HEK293 (cell line): ENCODE measurements at regions not wholly inside any gene's neighbourhood (a gene's known extent, or its start where the extent isn't known, plus 50 kb on each side); places are given as distances from the start of the nearest gene placed in this dataset.
"Not testable (repeated sequence)": the region's sequence is repeated elsewhere in the genome, so short reads cannot be mapped to it uniquely, and the experiment has no call there.

Experiments
- GFI1B ChIP-seq: fragments of 450-650 bp; formaldehyde crosslinking; IDR thresholded peaks from 2 replicates; pipeline ENCODE4 v1.5.1; 2016; ENCODE audit warnings: missing biosample characterization, missing genetic modification characterization
- REPIN1 ChIP-seq: fragments of 450-650 bp; formaldehyde crosslinking; IDR thresholded peaks from 2 replicates; pipeline ENCODE4 v1.5.1; 2017; ENCODE audit warnings: missing biosample characterization, missing genetic modification characterization, low read depth
- REST ChIP-seq: fragments of 450-650 bp; formaldehyde crosslinking; IDR thresholded peaks from 2 replicates; pipeline ENCODE4 v1.5.1; 2016; ENCODE audit warnings: missing biosample characterization, missing genetic modification characterization
- TCF7L2 ChIP-seq: IDR thresholded peaks from 2 replicates; pipeline ENCODE4 v1.6.1; 2011; ENCODE audit warnings: low read depth, mild to moderate bottlenecking, inconsistent platforms, low read length, moderate library complexity, borderline replicate concordance
- YY1 ChIP-seq: fragments of 450-650 bp; formaldehyde crosslinking; IDR thresholded peaks from 2 replicates; pipeline ENCODE4 v1.5.1; 2018; ENCODE audit warnings: missing biosample characterization, missing genetic modification characterization
- ZBTB20 ChIP-seq: fragments of 450-650 bp; formaldehyde crosslinking; IDR thresholded peaks from 2 replicates; pipeline ENCODE4 v1.5.1; 2016; ENCODE audit warnings: missing biosample characterization, missing genetic modification characterization
- ZNF2 ChIP-seq: fragments of 450-650 bp; formaldehyde crosslinking; IDR thresholded peaks from 2 replicates; pipeline ENCODE4 v1.5.1; 2016; ENCODE audit warnings: missing biosample characterization, missing genetic modification characterization
- ZNF274 ChIP-seq, 2 experiments: fragments of 200-500 bp in 1 of 2; fragments of 450-650 bp in 1 of 2; sonication (Bioruptor generic) in 1 of 2; formaldehyde crosslinking in 1 of 2; IDR thresholded peaks; 2 replicates each; pipeline versions ENCODE4 v1.5.1 to v1.6.1; 2014 to 2016; ENCODE audit warnings: borderline replicate concordance in 1 of 2, inconsistent platforms in 1 of 2, low read length in 1 of 2, missing biosample characterization in 1 of 2, missing genetic modification characterization in 1 of 2
- ZNF555 ChIP-seq: fragments of 450-650 bp; formaldehyde crosslinking; conservative IDR thresholded peaks from 2 replicates; pipeline ENCODE4 v1.5.1; 2017; ENCODE audit warnings: missing biosample characterization, mild to moderate bottlenecking, missing genetic modification characterization, inconsistent platforms
- ZNF704 ChIP-seq: fragments of 450-650 bp; formaldehyde crosslinking; IDR thresholded peaks from 2 replicates; pipeline ENCODE4 v1.5.1; 2016; ENCODE audit warnings: missing biosample characterization, missing genetic modification characterization
- TF ChIP-seq, protein P1 (sequence below): fragments of 450-650 bp; formaldehyde crosslinking; IDR thresholded peaks from 2 replicates; pipeline ENCODE4 v1.5.1; 2016; ENCODE audit warnings: missing biosample characterization, missing genetic modification characterization
- TF ChIP-seq, protein P2 (sequence below): fragments of 450-650 bp; formaldehyde crosslinking; IDR thresholded peaks from 2 replicates; pipeline ENCODE4 v1.5.1; 2016; ENCODE audit warnings: missing biosample characterization, missing genetic modification characterization
- TF ChIP-seq, protein P3 (sequence below): sonication (generic); formaldehyde crosslinking; IDR thresholded peaks from 2 replicates; pipeline ENCODE4 v1.8.1; 2022; ENCODE audit warnings: mild to moderate bottlenecking, moderate library complexity, missing genetic modification reagents

- TF ChIP-seq, protein P1, sequence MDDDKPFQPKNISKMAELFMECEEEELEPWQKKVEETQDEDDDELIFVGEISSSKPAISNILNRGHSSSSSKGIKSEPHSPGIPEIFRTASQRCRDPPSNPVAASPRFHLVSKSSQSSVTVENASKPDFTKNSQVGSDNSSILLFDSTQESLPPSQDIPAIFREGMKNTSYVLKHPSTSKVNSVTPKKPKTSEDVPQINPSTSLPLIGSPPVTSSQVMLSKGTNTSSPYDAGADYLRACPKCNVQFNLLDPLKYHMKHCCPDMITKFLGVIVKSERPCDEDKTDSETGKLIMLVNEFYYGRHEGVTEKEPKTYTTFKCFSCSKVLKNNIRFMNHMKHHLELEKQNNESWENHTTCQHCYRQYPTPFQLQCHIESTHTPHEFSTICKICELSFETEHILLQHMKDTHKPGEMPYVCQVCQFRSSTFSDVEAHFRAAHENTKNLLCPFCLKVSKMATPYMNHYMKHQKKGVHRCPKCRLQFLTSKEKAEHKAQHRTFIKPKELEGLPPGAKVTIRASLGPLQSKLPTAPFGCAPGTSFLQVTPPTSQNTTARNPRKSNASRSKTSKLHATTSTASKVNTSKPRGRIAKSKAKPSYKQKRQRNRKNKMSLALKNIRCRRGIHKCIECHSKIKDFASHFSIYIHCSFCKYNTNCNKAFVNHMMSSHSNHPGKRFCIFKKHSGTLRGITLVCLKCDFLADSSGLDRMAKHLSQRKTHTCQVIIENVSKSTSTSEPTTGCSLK (tag by site-specific recombination): not testable (repeated sequence)
- TF ChIP-seq, protein P2, sequence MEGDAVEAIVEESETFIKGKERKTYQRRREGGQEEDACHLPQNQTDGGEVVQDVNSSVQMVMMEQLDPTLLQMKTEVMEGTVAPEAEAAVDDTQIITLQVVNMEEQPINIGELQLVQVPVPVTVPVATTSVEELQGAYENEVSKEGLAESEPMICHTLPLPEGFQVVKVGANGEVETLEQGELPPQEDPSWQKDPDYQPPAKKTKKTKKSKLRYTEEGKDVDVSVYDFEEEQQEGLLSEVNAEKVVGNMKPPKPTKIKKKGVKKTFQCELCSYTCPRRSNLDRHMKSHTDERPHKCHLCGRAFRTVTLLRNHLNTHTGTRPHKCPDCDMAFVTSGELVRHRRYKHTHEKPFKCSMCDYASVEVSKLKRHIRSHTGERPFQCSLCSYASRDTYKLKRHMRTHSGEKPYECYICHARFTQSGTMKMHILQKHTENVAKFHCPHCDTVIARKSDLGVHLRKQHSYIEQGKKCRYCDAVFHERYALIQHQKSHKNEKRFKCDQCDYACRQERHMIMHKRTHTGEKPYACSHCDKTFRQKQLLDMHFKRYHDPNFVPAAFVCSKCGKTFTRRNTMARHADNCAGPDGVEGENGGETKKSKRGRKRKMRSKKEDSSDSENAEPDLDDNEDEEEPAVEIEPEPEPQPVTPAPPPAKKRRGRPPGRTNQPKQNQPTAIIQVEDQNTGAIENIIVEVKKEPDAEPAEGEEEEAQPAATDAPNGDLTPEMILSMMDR (tag by site-specific recombination): not testable (repeated sequence)
- not testable (repeated sequence) for TF ChIP-seq ZNF704 (tag by site-specific recombination); TCF7L2; REPIN1 (tag by site-specific recombination); ZNF274 (IDR thresholded peaks at IDR 0.05; ENCODE audit: low read length); ZNF274 (tag by site-specific recombination; IDR thresholded peaks at IDR 0.05; ENCODE audit: borderline replicate concordance); ZNF555 (tag by site-specific recombination); GFI1B (tag by site-specific recombination); REST; ZNF2; YY1 (tag by site-specific recombination); ZBTB20
- TF ChIP-seq, protein P3, sequence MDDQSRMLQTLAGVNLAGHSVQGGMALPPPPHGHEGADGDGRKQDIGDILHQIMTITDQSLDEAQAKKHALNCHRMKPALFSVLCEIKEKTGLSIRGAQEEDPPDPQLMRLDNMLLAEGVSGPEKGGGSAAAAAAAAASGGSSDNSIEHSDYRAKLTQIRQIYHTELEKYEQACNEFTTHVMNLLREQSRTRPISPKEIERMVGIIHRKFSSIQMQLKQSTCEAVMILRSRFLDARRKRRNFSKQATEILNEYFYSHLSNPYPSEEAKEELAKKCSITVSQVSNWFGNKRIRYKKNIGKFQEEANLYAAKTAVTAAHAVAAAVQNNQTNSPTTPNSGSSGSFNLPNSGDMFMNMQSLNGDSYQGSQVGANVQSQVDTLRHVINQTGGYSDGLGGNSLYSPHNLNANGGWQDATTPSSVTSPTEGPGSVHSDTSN (CRISPR knock-in tag): not testable (repeated sequence)
Measured at GRCh38 chr11:49893442-49893841, 58.7 kb upstream of the OR4C13 start.
